Ectodermal cell (in vitro differentiated cells): ENCODE measurements at regions not wholly inside any gene's neighbourhood (a gene's known extent, or its start where the extent isn't known, plus 50 kb on each side); places are given as distances from the start of the nearest gene placed in this dataset.

Source experiments
- H3K27ac ChIP-seq: 2 replicates; pipeline ENCODE4 v1.7.0; 2013; ENCODE audit warnings: mild to moderate bottlenecking, low read depth, low read length; ENCODE audit not compliant: insufficient read depth, poor library complexity, severe bottlenecking
- H3K27me3 ChIP-seq: 2 replicates; pipeline ENCODE4 v1.7.0; 2013; ENCODE audit warnings: mild to moderate bottlenecking, low read length; ENCODE audit not compliant: insufficient read depth, control insufficient read depth, poor library complexity, severe bottlenecking
- H3K36me3 ChIP-seq: one replicate; pipeline ENCODE4 v1.7.0; 2013; ENCODE audit warnings: low read length; ENCODE audit not compliant: control insufficient read depth, insufficient read depth
- H3K4me1 ChIP-seq: one replicate; pipeline ENCODE4 v1.7.0; 2013; ENCODE audit warnings: low read length; ENCODE audit not compliant: control insufficient read depth, insufficient read depth
- H3K4me3 ChIP-seq: 2 replicates; pipeline ENCODE4 v1.7.0; 2013; ENCODE audit warnings: low read depth, low read length, control low read depth; ENCODE audit not compliant: insufficient read depth
- H3K9me3 ChIP-seq: 2 replicates; pipeline ENCODE4 v1.7.0; 2013; ENCODE audit warnings: mild to moderate bottlenecking, low read length, moderate library complexity; ENCODE audit not compliant: control insufficient read depth
- WGBS, 2 experiments: methylation state at CpG; one replicate each; pipeline ENCODE4 v1.1.7; 2013; ENCODE audit warnings: missing lambda C conversion rate in 2 of 2; 5-methylcytosine and 5-hydroxymethylcytosine counted together

GRCh38 chr18:75810516-75810915 is 383.0 kb upstream of the SMIM21 start:
- Histone ChIP-seq H3K4me3 (no peak overlapping the region), H3K27ac (no peak overlapping the region), H3K36me3 (no peaks in the 10 kb centered on the region), H3K4me1 (no peaks in the 10 kb centered on the region), H3K27me3 (no peaks in the 10 kb centered on the region), H3K9me3 (no peaks in the 10 kb centered on the region)
- WGBS, 2 experiments, result 88 to 91% methylated on average over 8 to 9 of the region's 9 CpGs

GRCh38 chr18:75809926-75810255 is 382.4 kb upstream of the SMIM21 start:
- Histone ChIP-seq H3K4me3 (no peak overlapping the region), H3K4me1 (no peaks in the 10 kb centered on the region), H3K36me3 (no peaks in the 10 kb centered on the region), H3K27me3 (no peaks in the 10 kb centered on the region), H3K27ac (no peak overlapping the region), H3K9me3 (no peaks in the 10 kb centered on the region)
- 91 to 93% methylated on average over 5 to 6 of the region's 6 CpGs for WGBS, 2 experiments

- no peaks in the 10 kb centered on the region for H3K27me3 ChIP-seq
- no peak overlapping the region for H3K4me3 ChIP-seq
- H3K36me3 ChIP-seq, result no peaks in the 10 kb centered on the region
- H3K9me3 ChIP-seq, result no peaks in the 10 kb centered on the region
- WGBS, 2 experiments, result 89 to 90% methylated on average over 20 of the region's 20 CpGs
- no peak overlapping the region for H3K27ac ChIP-seq
- no peaks in the 10 kb centered on the region for H3K4me1 ChIP-seq
Measured at GRCh38 chr18:75809151-75809925, 381.8 kb upstream of the SMIM21 start.

- H3K4me1 ChIP-seq, result no peaks in the 10 kb centered on the region
- H3K36me3 ChIP-seq, result no peaks in the 10 kb centered on the region
- 93 to 97% methylated on average over 2 to 3 of the region's 3 CpGs for whole genome bisulfite sequencing, 2 experiments
- H3K27me3 ChIP-seq, result no peaks in the 10 kb centered on the region
- H3K9me3 ChIP-seq, result no peaks in the 10 kb centered on the region
- H3K27ac ChIP-seq, result no peak overlapping the region
- no peak overlapping the region for H3K4me3 ChIP-seq
Measured at GRCh38 chr18:75805265-75805664, 377.8 kb upstream of the SMIM21 start.

- H3K4me1 ChIP-seq, result peaks cover 4% of the 10 kb centered on the region
- no peaks in the 10 kb centered on the region for H3K27me3 ChIP-seq
- H3K27ac ChIP-seq, result no peak overlapping the region
- H3K4me3 ChIP-seq, result no peak overlapping the region
- no peaks in the 10 kb centered on the region for H3K36me3 ChIP-seq
- H3K9me3 ChIP-seq, result no peaks in the 10 kb centered on the region
- 93 to 94% methylated on average over 5 of the region's 5 CpGs for WGBS, 2 experiments
Measured at GRCh38 chr18:75802681-75803080, 375.2 kb upstream of the SMIM21 start.

GRCh38 chr18:75801178-75801577 is 373.7 kb upstream of the SMIM21 start:
- H3K27ac ChIP-seq, result no peak overlapping the region

DNA sequence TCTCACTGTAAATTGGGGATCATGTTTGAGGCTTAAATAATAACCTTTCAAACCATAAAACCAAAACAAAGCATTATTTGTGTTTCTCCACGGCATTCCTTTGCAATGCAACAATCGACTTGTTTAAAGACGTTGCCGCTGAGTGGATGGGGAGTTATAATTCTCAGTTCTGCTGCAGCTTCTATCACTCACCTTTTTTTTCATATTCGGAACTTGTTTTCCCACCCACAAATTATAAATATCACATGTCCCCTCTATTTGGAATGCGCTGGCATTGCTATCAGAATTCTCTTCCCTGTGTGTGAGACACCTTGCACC is 372.8 kb upstream of the SMIM21 start:
- Histone ChIP-seq H3K27me3 (no peaks in the 10 kb centered on the region), H3K27ac (no peak overlapping the region), H3K4me1 (peaks cover 4% of the 10 kb centered on the region), H3K9me3 (no peaks in the 10 kb centered on the region), H3K4me3 (no peak overlapping the region), H3K36me3 (no peaks in the 10 kb centered on the region)
- 90 to 96% methylated on average over 6 of the region's 6 CpGs for WGBS, 2 experiments

More at GRCh38 chr18:75801178-75801577, 373.7 kb upstream of the SMIM21 start:
- Histone ChIP-seq H3K4me1 (peaks cover 4% of the 10 kb centered on the region), H3K36me3 (no peaks in the 10 kb centered on the region), H3K9me3 (no peaks in the 10 kb centered on the region), H3K27me3 (no peaks in the 10 kb centered on the region), H3K4me3 (no peak overlapping the region)
- 95% methylated on average over 11 of the region's 12 CpGs for WGBS, 2 experiments

DNA sequence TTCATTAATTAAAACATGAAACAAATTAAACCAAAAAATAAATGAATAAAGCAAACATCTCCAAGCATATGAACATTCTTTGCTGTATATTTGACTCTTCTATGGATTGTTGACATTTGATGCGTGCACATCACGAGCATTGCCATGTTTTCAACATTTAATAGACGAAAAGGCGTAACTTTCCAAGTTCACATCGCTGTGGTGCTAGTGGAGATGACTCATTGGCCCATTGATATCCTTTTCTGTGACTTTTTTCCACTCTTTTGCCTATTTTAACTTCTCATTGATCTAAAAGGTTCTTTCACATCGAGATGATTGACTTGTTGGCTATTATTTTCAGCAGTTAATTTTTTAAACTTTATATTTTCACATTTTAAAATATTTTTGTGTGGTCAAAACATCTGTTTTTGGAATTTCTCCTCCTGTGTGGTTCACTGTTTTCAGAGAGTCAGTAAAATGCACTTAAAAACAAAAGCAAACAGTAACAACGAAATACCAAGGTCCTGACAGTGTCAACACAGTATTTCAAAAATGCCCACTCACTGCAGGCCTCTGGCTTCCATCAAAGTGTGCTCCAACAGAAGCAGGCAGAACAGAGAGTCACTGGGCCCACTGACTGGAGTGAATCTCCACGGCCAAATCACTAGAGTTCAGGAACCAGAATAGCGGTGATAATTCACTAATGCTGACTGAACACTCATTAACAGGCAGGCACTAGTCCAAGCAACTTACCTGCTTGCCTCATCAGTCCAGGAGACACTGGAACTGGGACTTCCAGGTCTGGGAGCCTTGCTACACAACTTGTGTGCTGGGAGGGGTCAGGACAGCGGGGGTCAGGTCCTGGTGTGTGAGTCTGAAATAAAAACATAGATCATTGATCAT is 372.2 kb upstream of the SMIM21 start:
- H3K9me3 ChIP-seq, result no peaks in the 10 kb centered on the region
- H3K27ac ChIP-seq, result no peak overlapping the region
- WGBS, 2 experiments, result 90 to 94% methylated on average over 9 of the region's 10 CpGs
- no peaks in the 10 kb centered on the region for H3K27me3 ChIP-seq
- H3K4me3 ChIP-seq, result no peak overlapping the region
- H3K4me1 ChIP-seq, result peaks cover 4% of the 10 kb centered on the region
- H3K36me3 ChIP-seq, result no peaks in the 10 kb centered on the region

DNA sequence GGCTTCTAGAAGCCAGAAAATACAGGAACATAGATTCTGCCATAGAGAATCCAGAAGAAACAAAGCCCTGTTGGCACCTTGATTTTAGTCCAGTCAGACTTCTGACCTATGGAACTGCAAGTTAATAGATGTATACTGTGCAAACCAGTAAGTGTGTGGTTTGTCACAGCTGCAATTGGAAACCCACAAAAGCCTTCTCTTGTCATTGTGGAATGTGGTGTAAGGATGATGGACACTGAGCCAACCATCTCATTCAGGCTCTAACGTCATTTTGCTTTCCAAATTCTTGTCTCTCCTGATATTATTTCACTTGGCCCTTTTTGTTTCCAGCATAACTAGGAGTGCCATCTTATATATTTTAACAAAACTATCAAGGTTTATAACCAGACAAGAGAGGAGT is 369.5 kb upstream of the SMIM21 start:
- Histone ChIP-seq H3K27me3 (no peaks in the 10 kb centered on the region), H3K4me1 (peaks cover 4% of the 10 kb centered on the region)
- WGBS, 2 experiments, result 94 to 100% methylated on average over 1 of the region's 1 CpG

DNA sequence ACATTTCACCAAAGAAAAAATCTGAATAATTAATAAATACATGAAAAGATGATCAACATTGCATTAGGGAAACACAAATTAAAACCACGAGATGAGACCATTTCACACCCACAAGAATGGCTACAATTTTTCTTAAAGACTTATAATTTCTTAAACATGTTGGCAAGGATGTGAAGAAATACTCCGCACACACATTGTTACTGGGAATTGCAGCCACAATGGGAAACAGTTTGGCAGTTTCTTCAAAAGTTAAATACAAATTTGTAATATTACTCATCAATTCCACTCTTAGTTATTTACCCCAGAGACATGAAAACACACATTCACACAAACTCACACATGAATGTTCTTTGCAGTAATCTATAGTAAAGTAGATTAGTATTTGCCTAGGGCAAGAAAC is 363.3 kb upstream of the SMIM21 start:
- no peaks in the 10 kb centered on the region for H3K36me3 ChIP-seq
- H3K27ac ChIP-seq, result no peak overlapping the region
- H3K4me1 ChIP-seq, result no peaks in the 10 kb centered on the region
- no peak overlapping the region for H3K4me3 ChIP-seq
- H3K27me3 ChIP-seq, result no peaks in the 10 kb centered on the region
- no peaks in the 10 kb centered on the region for H3K9me3 ChIP-seq
- 90 to 100% methylated on average over 1 to 2 of the region's 2 CpGs for WGBS, 2 experiments

More for the DNA sequence above, 369.5 kb upstream of the SMIM21 start:
- Histone ChIP-seq H3K4me3 (no peak overlapping the region), H3K27ac (no peak overlapping the region), H3K36me3 (no peaks in the 10 kb centered on the region), H3K9me3 (no peaks in the 10 kb centered on the region)
